DOHH2 (cell line): ENCODE measurements at regions not wholly inside any gene's neighbourhood (a gene's known extent, or its start where the extent isn't known, plus 50 kb on each side); places are given as distances from the start of the nearest gene placed in this dataset.

Experiments used
- H3F3A ChIP-seq: fragments of 200-600 bp; sonication (generic), shearing (Covaris generic); 2 replicates; pipeline ENCODE4 v1.6.0; 2016; ENCODE audit warnings: antibody characterized with exemption, mild to moderate bottlenecking; ENCODE audit not compliant: control insufficient read depth, insufficient read depth
- H3K27ac ChIP-seq: fragments of 200-600 bp; sonication (generic); 2 replicates; pipeline ENCODE4 v1.5.1; 2014; ENCODE audit warnings: low read depth, mild to moderate bottlenecking, low read length, moderate library complexity
- H3K27me3 ChIP-seq: fragments of 200-600 bp; sonication (generic); 2 replicates; pipeline ENCODE4 v1.6.1; 2014; ENCODE audit warnings: mild to moderate bottlenecking, low read length, mixed read lengths; ENCODE audit not compliant: control insufficient read depth
- H3K36me3 ChIP-seq: fragments of 200-600 bp; sonication (generic); 2 replicates; pipeline ENCODE4 v1.6.1; 2014; ENCODE audit warnings: mild to moderate bottlenecking, low read length, moderate library complexity, mixed read lengths; ENCODE audit not compliant: control insufficient read depth
- H3K4me1 ChIP-seq: fragments of 200-600 bp; sonication (generic); 2 replicates; pipeline ENCODE4 v1.6.1; 2014; ENCODE audit warnings: mild to moderate bottlenecking, low read length, mixed read lengths; ENCODE audit not compliant: control insufficient read depth
- H3K4me2 ChIP-seq: fragments of 200-600 bp; sonication (generic); 2 replicates; pipeline ENCODE4 v1.6.0; 2014; ENCODE audit warnings: mild to moderate bottlenecking, low read length, moderate library complexity
- H3K4me3 ChIP-seq: fragments of 200-600 bp; sonication (generic); 2 replicates; pipeline ENCODE4 v1.5.1; 2014; ENCODE audit warnings: mild to moderate bottlenecking, low read length, mixed read lengths
- H3K79me2 ChIP-seq: fragments of 200-600 bp; sonication (generic); 2 replicates; pipeline ENCODE4 v1.6.1; 2014; ENCODE audit warnings: mild to moderate bottlenecking, low read length, mixed read lengths; ENCODE audit not compliant: control insufficient read depth
- H3K9me2 ChIP-seq: fragments of 200-600 bp; sonication (generic); replicated peaks from 2 replicates; pipeline ENCODE4 v1.6.1; 2014; ENCODE audit warnings: mild to moderate bottlenecking, low read length, mixed read lengths; ENCODE audit not compliant: control insufficient read depth
- H3K9me3 ChIP-seq: fragments of 200-600 bp; sonication (generic); 2 replicates; pipeline ENCODE4 v1.6.1; 2014; ENCODE audit warnings: antibody characterized with exemption, low read length, mixed read lengths; ENCODE audit not compliant: control insufficient read depth, insufficient read depth
- H4K20me1 ChIP-seq: fragments of 200-600 bp; sonication (generic); 2 replicates; pipeline ENCODE4 v1.6.0; 2014; ENCODE audit warnings: low read depth, mild to moderate bottlenecking, antibody characterized with exemption, low read length, moderate library complexity; ENCODE audit not compliant: control insufficient read depth, insufficient read depth
- CTCF ChIP-seq: fragments of 200-600 bp; sonication (generic); IDR thresholded peaks from one replicate; pipeline ENCODE4 v1.5.1; 2014; ENCODE audit warnings: antibody characterized with exemption, mild to moderate bottlenecking, low read depth, low read length; ENCODE audit not compliant: poor library complexity, severe bottlenecking
- EZH2phosphoT487 ChIP-seq: fragments of 200-600 bp; sonication (generic); IDR thresholded peaks from 2 replicates; pipeline ENCODE4 v1.6.1; 2017; ENCODE audit warnings: borderline replicate concordance, mild to moderate bottlenecking, antibody characterized with exemption, low read length, moderate library complexity, mixed read lengths

- no peaks in the 10 kb centered on the region for H3K36me3 ChIP-seq
- TF ChIP-seq CTCF (no peak), EZH2phosphoT487 (no peak)
- H3K27me3 ChIP-seq, result no peaks in the 10 kb centered on the region
- no peak overlapping the region for H3K4me2 ChIP-seq
- H4K20me1 ChIP-seq, result no peaks in the 10 kb centered on the region
- no peaks in the 10 kb centered on the region for H3K4me1 ChIP-seq
- no peaks in the 10 kb centered on the region for H3K9me3 ChIP-seq
- H3K4me3 ChIP-seq, result no peak overlapping the region
- H3K9me2 ChIP-seq, result no peaks in the 10 kb centered on the region
- no peaks in the 10 kb centered on the region for H3F3A ChIP-seq
- no peak overlapping the region for H3K27ac ChIP-seq
- H3K79me2 ChIP-seq, result no peaks in the 10 kb centered on the region
These were observed 478.4 kb downstream of the BCL11A start for GRCh38 chr2:60075048-60075447.

GRCh38 chr2:60073201-60073600, 480.3 kb downstream of the BCL11A start:
- no peaks in the 10 kb centered on the region for H3K9me3 ChIP-seq
- H3K9me2 ChIP-seq, result no peaks in the 10 kb centered on the region
- no peak overlapping the region for H3K4me3 ChIP-seq
- H3K79me2 ChIP-seq, result no peaks in the 10 kb centered on the region
- no peaks in the 10 kb centered on the region for H4K20me1 ChIP-seq
- H3F3A ChIP-seq, result no peaks in the 10 kb centered on the region
- TF ChIP-seq EZH2phosphoT487 (no peak), CTCF (no peak)
- no peaks in the 10 kb centered on the region for H3K27me3 ChIP-seq
- H3K27ac ChIP-seq, result no peak overlapping the region
- no peaks in the 10 kb centered on the region for H3K36me3 ChIP-seq
- no peak overlapping the region for H3K4me2 ChIP-seq
- H3K4me1 ChIP-seq, result no peaks in the 10 kb centered on the region

GRCh38 chr2:60072609-60073008, 480.8 kb downstream of the BCL11A start:
- Histone ChIP-seq H3K9me3 (no peaks in the 10 kb centered on the region), H3F3A (no peaks in the 10 kb centered on the region), H4K20me1 (no peaks in the 10 kb centered on the region), H3K27me3 (no peaks in the 10 kb centered on the region), H3K4me3 (no peak overlapping the region), H3K9me2 (no peaks in the 10 kb centered on the region), H3K27ac (no peak overlapping the region), H3K36me3 (no peaks in the 10 kb centered on the region), H3K79me2 (no peaks in the 10 kb centered on the region), H3K4me1 (no peaks in the 10 kb centered on the region), H3K4me2 (no peak overlapping the region)
- no peak for TF ChIP-seq CTCF
- TF ChIP-seq EZH2phosphoT487, result no peak

GRCh38 chr2:60071490-60071831, 482.0 kb downstream of the BCL11A start:
- Histone ChIP-seq H3K4me2 (no peak overlapping the region), H3K4me3 (no peak overlapping the region), H3K79me2 (no peaks in the 10 kb centered on the region), H4K20me1 (no peaks in the 10 kb centered on the region), H3K27me3 (no peaks in the 10 kb centered on the region), H3K36me3 (no peaks in the 10 kb centered on the region), H3K4me1 (no peaks in the 10 kb centered on the region), H3K27ac (no peak overlapping the region), H3K9me2 (no peaks in the 10 kb centered on the region), H3F3A (no peaks in the 10 kb centered on the region), H3K9me3 (no peaks in the 10 kb centered on the region)
- TF ChIP-seq EZH2phosphoT487 (no peak), CTCF (no peak)
